ENCODE measurements at regions not wholly inside any gene's neighbourhood (a gene's known extent, or its start where the extent isn't known, plus 50 kb on each side); places are given as distances from the start of the nearest gene placed in this dataset.

GRCh38 chr4:145333786-145334185 is 147.9 kb upstream of the SMAD1 start:
- DNase-seq (ENCODE audit: low spot score) (no peak), ATAC-seq (ENCODE audit: low read depth) (no peak)
- H3K4me3 ChIP-seq (ENCODE audit: severe bottlenecking) = no peak overlapping the region

GRCh38 chr4:145326491-145326890 is 146.1 kb upstream of the OTUD4 start:
- no peaks in the 10 kb centered on the region for H3K27me3 ChIP-seq (ENCODE audit: insufficient read depth, poor library complexity, severe bottlenecking)
- no peak for TF ChIP-seq CTCF (IDR thresholded peaks at IDR 0.05; ENCODE audit: poor library complexity, severe bottlenecking)
- H3K9me3 ChIP-seq (ENCODE audit: severe bottlenecking) = no peaks in the 10 kb centered on the region
- H3K4me3 ChIP-seq (ENCODE audit: severe bottlenecking) = no peak overlapping the region
- DNase-seq (ENCODE audit: low spot score) (no peak), ATAC-seq (ENCODE audit: low read depth) (no peak)
- H3K4me1 ChIP-seq (ENCODE audit: insufficient read depth, poor library complexity, severe bottlenecking) = no peaks in the 10 kb centered on the region
- no peak overlapping the region for H3K27ac ChIP-seq (ENCODE audit: poor library complexity, severe bottlenecking)
- H3K36me3 ChIP-seq (ENCODE audit: low read depth) = no peaks in the 10 kb centered on the region

More at GRCh38 chr4:145333786-145334185, 147.9 kb upstream of the SMAD1 start:
- TF ChIP-seq CTCF (IDR thresholded peaks at IDR 0.05; ENCODE audit: poor library complexity, severe bottlenecking) = no peak
- H3K36me3 ChIP-seq (ENCODE audit: low read depth) = no peaks in the 10 kb centered on the region
- no peaks in the 10 kb centered on the region for H3K9me3 ChIP-seq (ENCODE audit: severe bottlenecking)
- H3K27me3 ChIP-seq (ENCODE audit: insufficient read depth, poor library complexity, severe bottlenecking) = no peaks in the 10 kb centered on the region
- H3K27ac ChIP-seq (ENCODE audit: poor library complexity, severe bottlenecking) = no peak overlapping the region
- no peaks in the 10 kb centered on the region for H3K4me1 ChIP-seq (ENCODE audit: insufficient read depth, poor library complexity, severe bottlenecking)

GRCh38 chr4:145324161-145324560 is 143.8 kb upstream of the OTUD4 start:
- Histone ChIP-seq H3K36me3 (ENCODE audit: low read depth) (no peaks in the 10 kb centered on the region), H3K4me3 (ENCODE audit: severe bottlenecking) (no peak overlapping the region), H3K9me3 (ENCODE audit: severe bottlenecking) (no peaks in the 10 kb centered on the region), H3K4me1 (ENCODE audit: insufficient read depth, poor library complexity, severe bottlenecking) (no peaks in the 10 kb centered on the region), H3K27me3 (ENCODE audit: insufficient read depth, poor library complexity, severe bottlenecking) (no peaks in the 10 kb centered on the region), H3K27ac (ENCODE audit: poor library complexity, severe bottlenecking) (no peak overlapping the region)
- no peak for TF ChIP-seq CTCF (IDR thresholded peaks at IDR 0.05; ENCODE audit: poor library complexity, severe bottlenecking)
- no peak for ATAC-seq (ENCODE audit: low read depth)
- DNase-seq (ENCODE audit: low spot score) = no peak

- Histone ChIP-seq H3K4me3 (ENCODE audit: severe bottlenecking) (no peak overlapping the region), H3K9me3 (ENCODE audit: severe bottlenecking) (no peaks in the 10 kb centered on the region), H3K4me1 (ENCODE audit: insufficient read depth, poor library complexity, severe bottlenecking) (no peaks in the 10 kb centered on the region), H3K27ac (ENCODE audit: poor library complexity, severe bottlenecking) (no peak overlapping the region), H3K27me3 (ENCODE audit: insufficient read depth, poor library complexity, severe bottlenecking) (no peaks in the 10 kb centered on the region), H3K36me3 (ENCODE audit: low read depth) (no peaks in the 10 kb centered on the region)
- no peak for TF ChIP-seq CTCF (IDR thresholded peaks at IDR 0.05; ENCODE audit: poor library complexity, severe bottlenecking)
- no peak for DNase-seq (ENCODE audit: low spot score)
- no peak for ATAC-seq (ENCODE audit: low read depth)
Observed at GRCh38 chr4:145320294-145320693, 139.9 kb upstream of the OTUD4 start.

GRCh38 chr4:145319751-145320150 is 139.4 kb upstream of the OTUD4 start:
- Histone ChIP-seq H3K4me1 (ENCODE audit: insufficient read depth, poor library complexity, severe bottlenecking) (no peaks in the 10 kb centered on the region), H3K4me3 (ENCODE audit: severe bottlenecking) (no peak overlapping the region), H3K27ac (ENCODE audit: poor library complexity, severe bottlenecking) (no peak overlapping the region), H3K9me3 (ENCODE audit: severe bottlenecking) (no peaks in the 10 kb centered on the region), H3K27me3 (ENCODE audit: insufficient read depth, poor library complexity, severe bottlenecking) (no peaks in the 10 kb centered on the region), H3K36me3 (ENCODE audit: low read depth) (no peaks in the 10 kb centered on the region)
- DNase-seq (ENCODE audit: low spot score) (no peak), ATAC-seq (ENCODE audit: low read depth) (no peak)
- no peak for TF ChIP-seq CTCF (IDR thresholded peaks at IDR 0.05; ENCODE audit: poor library complexity, severe bottlenecking)

Data from RWPE2 (cell line).